T-helper 2 cell (primary cell): ENCODE measurements at regions not wholly inside any gene's neighbourhood (a gene's known extent, or its start where the extent isn't known, plus 50 kb on each side); places are given as distances from the start of the nearest gene placed in this dataset.

ENCODE experiments used
- DNase-seq, 5 experiments: peaks; one replicate each; pipeline versions ENCODE4 v3.0.0 to v3.0.0-alpha.2; 2012 to 2022

DNA sequence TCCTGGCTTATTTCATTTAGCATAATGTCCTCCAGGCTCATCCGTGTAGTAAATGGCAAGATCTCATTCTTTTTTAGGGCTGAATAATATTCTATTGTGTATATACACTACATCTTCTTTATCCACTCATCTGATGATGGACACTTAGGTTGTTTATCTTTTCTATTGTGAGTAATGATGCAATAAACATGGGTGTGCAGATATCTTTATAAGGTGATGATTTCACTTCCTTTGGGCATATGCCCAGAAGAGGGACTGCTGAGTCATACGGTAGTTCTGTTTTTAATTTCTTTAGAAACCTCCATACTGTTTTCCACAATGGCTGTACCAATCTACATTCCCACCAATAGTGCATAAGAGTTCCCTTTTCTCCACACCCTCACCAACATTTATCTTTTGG, 317.6 kb upstream of the CNKSR2 start:
- DNase-seq = no peak

DNA sequence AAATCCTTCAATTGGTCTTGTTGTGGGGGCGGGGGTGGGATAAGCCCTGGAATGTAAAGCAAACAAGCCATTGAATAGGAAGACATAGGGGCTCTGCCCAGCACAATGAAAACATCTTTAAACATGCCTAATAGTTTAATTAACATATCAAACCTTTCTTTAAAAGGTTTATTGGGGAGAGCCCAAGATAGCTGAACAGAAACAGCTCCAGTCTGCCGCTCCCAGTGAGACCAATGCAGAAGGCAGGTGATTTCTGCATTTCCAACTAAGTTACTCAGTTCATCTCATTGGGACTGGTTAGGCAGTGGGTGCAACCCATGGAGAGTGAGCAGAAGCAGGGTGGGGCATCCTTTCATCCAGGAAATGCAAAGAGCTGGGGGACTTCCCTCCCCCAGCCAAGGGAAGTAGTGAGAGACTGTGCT, 327.2 kb upstream of the CNKSR2 start:
- DNase-seq = no peak

DNA sequence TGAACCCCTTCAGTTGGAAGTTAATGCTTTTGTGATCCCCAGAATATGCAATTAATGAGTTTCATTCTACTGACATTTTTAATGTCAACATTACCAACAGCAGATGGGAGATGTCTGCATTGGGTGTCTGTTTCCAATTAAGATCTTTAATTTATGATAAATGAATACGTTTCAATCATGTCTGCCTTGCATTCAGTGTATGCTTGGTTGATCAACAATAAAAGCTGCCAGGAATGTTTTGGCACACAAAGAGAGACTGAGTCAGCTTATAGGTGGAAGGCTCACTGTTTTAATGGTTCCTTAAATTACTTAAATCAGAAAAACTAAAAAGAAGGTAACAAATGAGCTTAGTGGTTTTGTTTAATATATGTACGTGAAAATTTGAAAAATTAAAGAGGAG, 359.9 kb upstream of the CNKSR2 start:
- DNase-seq = no peak

DNA sequence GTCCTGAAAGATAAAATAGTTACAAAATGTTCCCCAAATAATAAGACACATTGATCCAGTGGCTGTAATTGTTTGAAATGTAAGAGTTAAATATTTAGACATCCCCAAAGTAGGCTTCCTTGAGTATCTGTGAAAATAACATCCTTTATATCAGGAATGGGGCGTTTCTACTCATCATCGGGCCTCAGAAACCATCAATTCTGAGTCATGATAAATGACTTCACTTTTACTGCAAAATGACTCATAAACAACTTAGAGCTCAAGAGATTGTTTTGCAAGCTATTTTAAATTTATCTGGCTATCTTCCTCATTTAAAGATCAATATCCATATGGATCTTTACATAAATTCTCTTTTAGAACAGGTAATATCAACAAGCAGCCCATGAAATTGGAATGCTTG, 369.4 kb upstream of the CNKSR2 start:
- DNase-seq = no peak

DNA sequence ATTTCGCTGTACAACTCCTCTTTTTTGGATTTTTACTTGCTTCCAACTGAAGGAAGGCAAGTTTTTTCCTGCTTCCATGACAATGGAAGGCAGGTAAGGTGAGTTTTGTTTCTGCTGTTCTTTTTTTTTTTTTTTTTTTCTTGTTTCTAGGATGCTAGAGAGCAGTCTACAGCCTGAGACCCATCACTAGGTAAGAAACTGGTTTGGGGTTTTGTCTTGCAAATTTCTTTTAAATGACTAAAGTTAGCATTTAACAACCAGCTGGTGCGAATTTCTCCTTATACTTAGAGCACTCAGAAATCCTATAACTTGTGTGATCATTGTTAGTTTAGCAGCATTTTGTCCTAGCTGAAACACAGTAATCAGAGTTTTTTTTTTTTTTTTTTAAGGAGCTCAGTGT, 378.4 kb upstream of the CNKSR2 start:
- no peak for DNase-seq

DNA sequence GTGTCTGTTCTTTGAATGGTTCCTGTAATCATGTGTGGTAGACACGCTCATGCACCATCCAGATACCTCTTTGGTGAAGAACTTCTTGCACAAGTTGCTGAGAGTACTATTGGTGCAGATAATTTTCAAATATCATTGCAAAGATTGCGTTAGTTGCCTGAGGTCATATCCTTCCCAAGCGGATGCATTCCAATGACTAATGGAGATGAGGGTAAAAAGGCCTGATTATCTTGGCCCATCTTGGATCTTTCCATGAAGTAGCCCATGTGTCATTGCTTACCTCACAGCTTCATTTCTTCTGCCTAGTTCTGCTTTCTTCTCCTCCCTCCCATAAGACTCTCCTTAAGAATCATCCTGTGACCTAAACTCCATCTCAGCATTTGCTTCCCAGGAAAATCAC, 384.9 kb upstream of the CNKSR2 start:
- DNase-seq = no peak

DNA sequence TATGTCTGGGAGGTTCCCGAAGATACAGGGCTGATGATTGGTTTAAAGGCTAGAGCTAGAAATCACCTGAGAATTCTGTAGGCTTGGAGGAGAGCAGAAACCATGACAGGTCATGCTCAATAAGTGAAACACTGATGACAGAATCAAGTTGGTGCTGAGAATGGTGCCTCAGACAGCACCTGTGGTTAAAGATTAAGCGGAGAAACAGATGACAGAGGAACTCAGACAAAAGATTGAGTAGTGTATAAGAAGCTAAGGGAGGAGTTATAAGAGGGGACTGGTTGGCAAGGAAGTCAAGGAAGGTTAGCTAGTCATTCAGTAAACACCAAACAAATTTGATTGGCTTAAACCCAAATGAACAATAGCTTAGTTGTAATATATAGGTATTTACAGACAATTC, 385.4 kb upstream of the CNKSR2 start:
- no peak for DNase-seq

DNA sequence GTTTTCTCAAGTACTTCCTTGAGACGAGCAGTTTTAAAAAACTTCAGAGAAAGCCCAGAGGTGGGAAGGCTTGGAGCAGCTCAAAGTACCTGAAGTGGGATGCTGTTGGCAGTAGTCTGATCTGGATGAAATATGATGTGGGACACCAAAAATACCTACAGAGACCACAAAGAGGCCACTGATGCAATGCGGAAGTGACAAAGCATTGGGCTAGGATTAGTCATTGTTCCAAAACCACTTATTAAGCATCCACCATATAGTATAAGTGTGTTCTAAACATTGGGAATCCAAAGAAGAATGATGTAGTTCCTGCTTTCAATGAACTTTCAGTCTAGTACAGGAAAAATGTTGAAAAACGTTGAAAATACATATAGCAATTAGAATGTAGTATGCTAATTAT, 386.1 kb upstream of the CNKSR2 start:
- DNase-seq = no peak

DNA sequence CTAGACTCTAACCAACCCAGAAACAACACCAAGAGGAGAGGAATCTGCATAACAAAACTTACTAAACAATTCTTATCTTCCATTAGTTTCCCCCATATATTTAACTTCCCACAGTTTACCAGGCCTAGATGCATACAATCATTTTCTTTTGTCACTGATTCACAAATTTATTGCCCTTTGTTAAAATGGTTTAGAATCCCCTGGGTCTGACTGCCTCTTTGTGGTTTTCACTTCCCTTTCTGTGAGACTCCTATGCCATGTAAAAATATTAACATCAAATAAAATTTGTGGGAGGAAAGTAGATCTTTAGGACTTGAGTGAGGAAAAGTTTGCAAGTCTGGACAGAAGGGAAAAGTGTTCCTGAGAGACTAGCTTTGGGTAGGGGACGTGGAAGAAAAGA, 393.8 kb upstream of the CNKSR2 start:
- no peak for DNase-seq

DNA sequence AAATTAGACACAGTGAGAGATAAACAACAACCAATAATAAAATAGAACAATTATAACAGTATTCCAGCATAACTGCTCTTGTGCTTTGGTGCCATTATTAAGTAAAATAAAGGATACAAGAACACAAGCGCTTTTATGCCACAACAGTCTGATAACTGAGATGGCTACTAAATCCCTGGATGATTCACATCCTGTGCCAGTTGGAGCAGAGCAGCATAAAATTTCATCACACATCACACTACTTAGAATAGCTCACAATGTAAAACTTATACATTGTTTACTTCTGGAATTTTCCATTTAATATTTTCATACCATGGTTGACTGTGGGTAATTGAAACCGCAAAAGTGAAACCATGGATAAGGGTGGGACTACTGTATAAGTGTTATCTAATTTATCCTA, 399.9 kb upstream of the CNKSR2 start:
- no peak for DNase-seq

DNA sequence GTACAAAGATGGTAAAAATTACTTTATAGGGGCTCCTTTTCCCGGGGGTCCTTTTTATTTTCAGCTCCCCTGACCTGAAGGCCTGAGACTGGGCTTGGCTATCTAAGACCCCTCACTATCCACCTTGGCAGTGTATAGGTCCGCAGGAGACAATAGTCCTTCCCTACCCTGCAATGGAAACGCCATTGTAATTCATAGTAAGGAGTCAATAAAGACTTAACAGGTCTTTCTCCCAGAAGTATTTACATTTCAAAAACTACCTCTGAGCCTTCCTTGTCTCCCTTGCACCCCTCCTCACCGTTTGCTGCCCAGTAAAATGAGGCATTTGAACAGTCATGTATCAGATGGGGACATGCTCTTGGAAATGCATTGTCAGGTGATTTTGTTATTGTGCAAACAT, 401.2 kb upstream of the CNKSR2 start:
- DNase-seq = no peak

DNA sequence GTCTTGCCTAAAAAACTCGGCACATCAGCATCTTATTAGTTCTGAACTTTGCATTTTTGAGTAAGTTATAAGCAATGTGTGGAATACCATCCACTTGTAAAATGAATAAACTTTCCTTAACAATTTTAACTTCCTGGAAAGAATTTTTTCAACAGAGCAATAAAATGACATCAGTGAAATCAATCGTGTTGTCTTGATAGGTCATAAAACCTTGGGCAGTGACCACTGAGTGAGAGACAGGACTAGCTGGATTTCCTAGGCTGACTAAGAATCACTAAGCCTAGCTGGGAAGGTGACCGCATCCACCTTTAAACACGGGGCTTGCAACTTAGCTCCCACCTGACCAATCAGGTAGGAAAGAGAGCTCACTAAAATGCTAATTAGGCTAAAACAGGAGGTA, 403.0 kb upstream of the CNKSR2 start:
- no peak for DNase-seq

DNA sequence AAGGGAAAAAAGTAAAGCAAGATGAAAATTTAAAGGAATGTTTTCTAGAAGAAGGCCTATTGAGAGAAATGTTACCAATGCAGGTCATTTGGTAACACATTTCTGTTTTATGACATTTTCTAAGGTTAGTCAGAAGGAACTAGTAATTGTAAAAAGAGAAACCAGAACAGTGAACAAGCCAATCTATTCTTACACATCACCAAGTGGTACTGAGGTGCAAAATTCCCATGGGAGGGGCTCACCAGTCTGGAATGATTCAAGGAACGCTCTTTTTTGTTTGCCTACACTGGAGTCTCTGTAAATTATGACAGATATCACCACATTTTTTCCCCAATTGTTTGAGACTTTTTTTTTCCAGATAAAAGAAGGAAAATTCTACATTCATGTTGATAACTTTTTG, 404.7 kb upstream of the CNKSR2 start:
- no peak for DNase-seq

DNA sequence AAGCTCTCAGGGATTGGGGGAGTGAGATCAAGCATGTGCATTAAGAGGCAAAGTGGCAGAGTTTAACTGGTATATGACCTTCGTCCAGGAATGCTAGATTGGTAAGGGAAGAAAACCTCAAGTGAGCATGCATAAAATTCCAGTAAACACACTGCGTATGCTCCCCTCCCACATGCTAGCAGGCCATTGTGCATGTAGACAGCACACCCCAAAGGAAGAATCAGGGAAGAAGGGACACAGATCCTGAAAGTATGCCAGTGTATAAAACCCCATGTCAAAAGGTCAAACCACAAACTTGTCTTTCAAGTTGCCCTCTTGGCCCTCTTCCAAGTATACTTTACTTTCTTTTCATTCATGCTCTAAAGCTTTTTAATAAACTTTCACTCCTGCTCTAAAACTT, 405.2 kb upstream of the CNKSR2 start:
- no peak for DNase-seq

DNA sequence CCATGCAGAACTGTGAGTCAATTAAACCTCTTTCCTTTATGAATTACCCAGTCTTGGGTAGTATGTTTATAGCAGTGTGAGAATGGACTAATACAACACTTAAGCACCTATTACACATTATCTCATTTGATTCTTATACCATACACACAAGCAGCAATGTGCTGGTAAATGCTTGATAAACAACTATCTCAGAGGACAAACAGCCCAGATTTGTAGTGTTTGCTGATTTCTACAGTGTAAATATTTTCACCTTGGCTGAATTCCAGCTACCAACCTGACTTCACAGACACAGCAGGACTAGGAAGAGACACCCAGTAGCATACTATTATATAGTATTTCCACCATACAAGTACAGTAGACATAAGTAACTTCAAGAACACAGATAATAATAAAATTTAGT, 406.5 kb upstream of the CNKSR2 start:
- DNase-seq = no peak

DNA sequence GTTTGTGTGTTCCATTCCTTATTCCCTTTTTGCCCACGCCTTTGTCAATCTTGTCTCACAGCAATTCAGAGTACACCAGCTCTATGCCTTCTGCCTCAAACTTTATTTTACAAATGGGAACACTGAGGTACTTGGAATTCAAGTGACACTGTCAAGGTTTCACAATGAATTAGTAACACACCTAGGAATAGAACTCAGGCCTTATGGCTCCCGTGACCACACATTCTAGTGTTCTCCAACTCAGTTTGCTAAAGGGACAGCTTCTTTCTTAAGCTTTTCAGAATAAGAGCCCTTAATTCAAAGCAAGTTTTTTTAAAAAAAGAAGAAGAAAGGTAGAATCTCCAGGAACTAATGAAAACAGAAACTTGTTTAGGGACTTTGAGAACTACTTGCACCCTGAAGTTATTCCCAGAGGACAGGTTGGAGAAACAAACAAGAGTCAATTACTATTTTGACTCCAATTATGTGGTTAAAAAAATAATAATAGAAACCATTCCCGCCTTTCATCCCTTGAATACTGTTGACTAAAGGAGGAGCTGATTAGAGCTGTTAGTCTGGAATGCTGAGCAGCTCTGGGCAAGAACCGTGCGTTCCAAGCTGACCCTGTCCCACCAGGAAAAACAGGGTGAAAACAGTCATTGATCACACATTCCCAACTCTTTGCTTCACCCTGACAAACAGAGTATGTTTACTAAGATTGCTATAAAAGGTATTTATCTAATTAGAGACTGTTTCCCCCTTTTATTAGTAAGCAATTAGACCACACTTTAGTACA, 408.8 kb upstream of the CNKSR2 start:
- DNase-seq = no peak

DNA sequence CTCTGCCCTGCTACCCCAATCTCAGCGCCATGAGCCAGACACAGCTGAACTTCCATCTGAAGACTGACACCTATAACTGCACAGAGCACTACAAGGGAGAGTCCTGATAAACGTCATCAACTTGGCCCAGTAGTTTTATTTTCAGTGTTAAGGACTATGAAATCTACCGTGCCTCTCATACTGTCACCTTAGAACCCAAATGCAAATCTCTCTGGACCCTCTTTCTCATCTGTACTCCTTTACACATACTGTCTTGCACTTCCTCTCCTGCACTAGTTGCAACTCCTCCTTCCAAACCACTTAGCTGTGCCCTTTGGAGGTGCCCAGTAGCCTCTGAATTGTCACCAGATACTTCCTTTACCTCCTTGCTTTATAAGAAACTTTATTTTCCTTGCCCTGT, 420.2 kb upstream of the CNKSR2 start:
- no peak for DNase-seq

DNA sequence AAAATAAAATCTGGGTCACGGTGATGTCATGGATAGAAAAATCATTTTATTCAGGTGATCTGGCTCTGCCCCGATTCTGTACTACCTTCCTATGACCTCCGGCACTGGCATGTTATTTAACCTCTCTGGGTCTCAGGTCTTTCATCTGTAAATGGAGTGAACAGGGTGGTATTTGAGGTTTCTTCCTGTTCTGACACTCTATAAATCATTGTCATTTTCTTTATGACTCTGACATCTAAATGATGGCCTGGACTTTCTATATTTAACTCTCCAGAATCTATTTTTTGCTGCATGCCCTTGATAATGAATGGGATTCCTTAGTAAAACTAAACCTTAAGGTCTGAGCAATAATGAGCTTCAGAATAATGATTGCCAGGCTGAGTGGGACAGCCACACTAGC, 422.0 kb upstream of the CNKSR2 start:
- no peak for DNase-seq

DNA sequence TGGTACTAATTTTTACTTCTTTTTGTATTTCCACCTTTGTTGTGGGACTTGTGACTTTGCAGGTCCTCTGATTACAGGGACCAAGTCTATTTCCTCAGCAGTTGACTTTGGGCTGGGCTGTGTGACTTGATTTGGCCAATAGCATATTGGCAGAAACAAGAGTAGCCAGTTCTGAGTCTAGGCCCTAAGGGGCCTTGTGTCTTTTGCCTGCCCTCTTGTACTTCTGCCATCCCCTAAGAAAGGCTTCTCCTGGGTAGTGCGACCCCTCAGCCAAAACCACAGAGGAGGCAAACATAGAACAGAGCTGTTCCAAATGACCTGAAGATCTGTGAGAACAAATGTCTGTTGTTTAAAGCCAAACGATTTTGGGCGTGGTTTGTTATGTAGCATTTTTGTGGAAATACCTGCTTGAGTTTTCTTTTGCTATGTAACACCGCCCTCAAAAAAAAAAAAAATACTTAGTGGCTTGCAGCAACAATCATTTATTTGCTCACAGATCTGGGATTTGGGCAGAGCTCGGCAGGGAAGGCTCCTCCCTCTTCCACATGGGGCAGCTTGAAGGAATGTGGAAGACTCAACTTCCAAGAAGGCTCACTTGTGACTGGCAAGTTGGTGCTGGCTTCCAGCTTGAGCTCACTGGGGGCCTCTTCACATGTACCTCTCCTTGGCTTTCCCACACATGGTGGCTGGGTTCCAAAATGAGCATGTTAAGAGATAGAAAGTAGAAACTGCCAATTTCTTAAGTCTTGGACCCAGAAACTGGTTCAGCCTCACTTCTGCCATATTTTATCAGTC, 423.0 kb upstream of the CNKSR2 start:
- no peak for DNase-seq

DNA sequence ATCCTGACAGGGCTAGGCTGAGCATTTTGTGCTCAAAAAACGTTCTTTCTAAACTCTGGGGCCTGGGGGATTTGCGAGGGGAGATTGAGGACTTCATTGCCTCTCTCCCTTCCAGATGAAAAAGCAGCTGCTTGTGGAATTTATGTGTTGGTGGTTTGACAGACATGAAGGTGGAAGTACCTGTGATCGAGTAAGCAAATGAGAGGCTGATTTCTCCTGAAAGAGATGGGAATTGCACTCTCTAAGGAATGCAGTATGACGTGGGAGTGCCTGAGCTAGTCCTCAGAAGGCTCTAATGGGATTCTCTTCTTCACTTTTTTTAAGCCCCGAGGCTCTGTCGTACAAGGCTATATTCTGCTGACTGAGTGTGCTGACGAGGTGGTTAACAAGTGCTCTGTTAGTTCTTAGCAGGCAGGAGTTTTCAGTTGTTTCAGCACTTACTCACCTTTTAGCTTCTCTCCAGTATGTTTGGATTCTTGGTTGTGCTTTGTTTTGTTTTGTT, 426.8 kb upstream of the CNKSR2 start:
- DNase-seq = no peak

DNA sequence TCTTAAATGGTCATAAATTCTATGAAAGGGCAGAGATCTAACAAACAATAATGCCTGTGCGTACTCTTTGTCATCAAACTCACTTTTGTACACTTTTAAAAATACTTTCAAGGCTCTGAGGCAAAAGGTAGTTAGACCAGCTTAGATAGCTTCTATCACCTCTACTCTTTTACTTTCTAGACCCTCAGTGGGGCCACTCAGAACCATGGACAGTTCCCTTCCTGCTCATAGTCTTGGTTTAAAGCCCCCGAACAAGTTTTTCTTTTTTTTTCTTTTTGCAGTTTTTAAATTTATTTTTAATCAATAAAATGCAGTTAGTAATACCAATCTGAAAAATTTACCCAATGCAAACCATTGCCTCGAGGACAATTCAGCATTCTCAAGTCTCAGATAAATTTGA, 460.5 kb upstream of the CNKSR2 start:
- no peak for DNase-seq

DNA sequence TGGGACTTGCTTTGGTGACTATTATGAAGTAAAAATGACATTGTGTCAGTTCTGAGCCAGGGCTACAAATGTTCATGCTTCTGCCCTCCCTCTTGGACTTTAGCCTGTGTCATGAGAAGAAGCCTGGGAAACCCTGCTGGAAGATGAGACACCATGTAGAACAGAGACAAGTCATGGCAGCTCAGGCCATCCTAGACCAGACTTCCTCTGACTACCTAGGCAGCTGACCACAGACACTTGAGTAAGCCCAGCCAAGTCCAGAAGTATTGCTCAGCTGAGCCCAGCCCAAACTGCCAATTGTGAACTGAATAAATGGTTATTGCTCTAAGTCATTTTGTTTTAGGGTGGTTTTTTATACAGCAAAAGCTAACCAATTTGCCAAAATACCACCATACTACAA, 467.6 kb upstream of the CNKSR2 start:
- no peak for DNase-seq

DNA sequence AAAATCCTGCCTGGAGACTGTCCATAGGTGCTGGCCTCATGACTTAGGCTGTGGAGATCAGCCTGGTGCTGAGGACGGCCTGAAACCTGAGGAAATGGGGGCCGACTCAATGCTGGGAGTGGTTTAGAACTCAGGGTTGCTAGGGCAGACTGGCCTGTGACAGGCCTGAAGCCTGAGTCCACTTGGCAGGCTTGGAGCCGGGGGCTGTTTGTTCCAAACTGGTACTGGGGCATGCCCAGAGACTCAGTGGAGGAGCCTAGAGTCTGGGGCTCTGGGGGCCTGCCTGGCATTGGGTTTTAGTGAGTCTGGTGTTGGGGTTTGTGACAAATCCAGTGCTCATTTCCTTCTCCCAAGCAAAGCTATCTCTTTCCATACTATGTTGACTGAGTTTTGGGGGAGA, 489.7 kb upstream of the CNKSR2 start:
- no peak for DNase-seq

DNA sequence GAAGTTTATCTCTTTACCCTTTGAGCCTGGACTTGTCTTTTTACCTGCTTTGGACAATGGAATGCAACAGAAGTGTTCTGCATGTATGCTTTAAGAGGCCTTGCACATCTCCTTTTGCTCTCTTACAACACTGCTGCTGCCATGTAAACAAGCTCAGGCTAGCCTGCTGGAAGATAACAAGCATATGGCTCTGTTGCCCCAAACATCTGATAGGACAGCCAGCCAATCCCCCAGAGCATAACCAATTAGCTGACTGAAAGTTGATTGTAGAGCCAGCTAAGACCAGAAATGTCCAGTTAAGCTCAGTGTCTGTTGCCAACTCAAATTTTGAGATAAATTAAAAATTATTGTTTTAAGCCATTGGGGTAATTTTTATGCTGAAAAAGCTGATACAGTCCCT, 510.6 kb upstream of the CNKSR2 start:
- no peak for DNase-seq
